ENCODE measurements at regions not wholly inside any gene's neighbourhood (a gene's known extent, or its start where the extent isn't known, plus 50 kb on each side); places are given as distances from the start of the nearest gene placed in this dataset.
"Not testable (repeated sequence)": the region's sequence is repeated elsewhere in the genome, so short reads cannot be mapped to it uniquely, and the experiment has no call there.

- DNase-seq (ENCODE audit: low read depth in 2 of 2): no peak
These were observed 459.5 kb upstream of the FAR2 start for GRCh38 chr12:28689398-28690175.

GRCh38 chr12:28693565-28694219, 455.4 kb upstream of the FAR2 start:
- no peak for DNase-seq (ENCODE audit: low read depth in 2 of 2)

DNA sequence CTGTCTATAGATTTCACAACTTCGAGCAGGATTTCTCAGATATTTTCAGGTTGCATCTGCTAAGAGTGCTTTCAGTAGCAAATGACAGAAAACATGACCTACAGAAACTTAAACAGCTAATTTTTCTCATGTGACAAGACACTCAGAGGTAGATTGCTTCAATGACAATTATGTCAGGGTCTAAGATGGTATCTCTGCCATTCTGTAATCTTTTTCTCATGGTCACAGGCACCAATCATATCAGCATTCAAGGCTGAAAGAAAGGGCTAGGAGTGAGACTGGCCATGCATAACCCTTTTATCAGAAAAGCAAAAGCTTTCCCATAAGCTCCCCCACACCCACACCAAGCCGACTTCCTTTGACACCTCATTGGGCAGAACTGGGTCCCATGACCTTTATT, 450.5 kb upstream of the FAR2 start:
- no peak for DNase-seq (ENCODE audit: low read depth in 2 of 2)

DNA sequence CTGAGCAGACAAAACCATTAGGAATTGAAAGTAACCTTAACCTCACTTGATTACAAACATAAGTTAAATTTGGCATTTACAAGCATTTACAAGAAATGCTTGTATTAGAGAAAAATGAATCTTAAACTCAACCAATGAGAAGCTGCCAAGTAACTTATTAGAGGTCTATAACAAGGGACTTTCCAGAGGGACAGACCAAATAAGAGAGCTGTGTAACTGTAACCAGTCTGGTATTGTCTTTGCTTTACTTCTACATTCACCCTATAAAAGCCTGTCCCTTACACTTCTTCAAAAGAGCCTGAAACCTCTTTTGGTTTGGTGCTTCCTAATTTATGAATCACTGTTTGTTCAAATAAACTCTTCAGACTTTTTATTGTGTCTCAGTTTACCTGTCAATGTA, 450.0 kb upstream of the FAR2 start:
- DNase-seq (ENCODE audit: low read depth in 2 of 2): no peak

GRCh38 chr12:28700161-28700560, 448.9 kb upstream of the FAR2 start:
- no peak for DNase-seq (ENCODE audit: low read depth in 2 of 2)

GRCh38 chr12:28704477-28705169, 444.5 kb upstream of the FAR2 start:
- DNase-seq (ENCODE audit: low read depth in 2 of 2): no peak

GRCh38 chr12:28708918-28709371, 440.1 kb upstream of the FAR2 start:
- DNase-seq (ENCODE audit: low read depth in 2 of 2): no peak

DNA sequence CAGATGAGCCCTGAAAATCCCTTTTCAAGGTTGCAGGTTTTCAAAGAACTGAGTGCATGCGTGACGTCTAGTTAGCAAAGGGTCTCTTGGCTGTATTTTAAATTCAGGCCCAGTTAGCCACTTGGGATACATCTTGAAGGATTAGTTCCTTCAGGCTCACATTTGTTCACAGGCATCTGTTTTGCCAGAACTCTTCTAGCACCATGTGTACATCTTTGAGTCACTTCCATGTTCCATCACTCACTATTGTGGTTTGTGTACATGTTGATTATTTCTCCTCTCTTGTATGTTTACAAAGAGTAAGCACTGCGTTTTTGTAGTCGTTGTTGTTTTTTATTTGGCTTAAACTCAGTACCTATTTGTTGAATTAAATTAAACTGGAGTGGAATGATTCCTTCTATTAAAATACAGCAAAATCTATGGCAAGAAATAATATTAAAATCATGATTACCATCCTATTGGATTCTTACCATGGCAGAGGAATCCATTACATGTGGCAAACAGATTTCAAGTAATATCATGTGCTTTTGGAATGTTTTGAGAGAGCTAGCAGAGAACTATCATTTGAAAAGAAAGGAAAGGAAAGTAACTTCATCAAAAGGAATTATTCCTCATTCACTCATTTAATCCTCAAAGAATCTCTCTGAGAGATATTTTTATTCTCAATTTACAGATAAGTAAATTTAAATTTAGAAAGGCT, 438.9 kb upstream of the FAR2 start:
- no peak for DNase-seq (ENCODE audit: low read depth in 2 of 2)

- no peak for DNase-seq (ENCODE audit: low read depth in 2 of 2)
These were observed 438.2 kb upstream of the FAR2 start for GRCh38 chr12:28710882-28711281.

GRCh38 chr12:28711421-28711820, 437.7 kb upstream of the FAR2 start:
- no peak for DNase-seq (ENCODE audit: low read depth in 2 of 2)

DNA sequence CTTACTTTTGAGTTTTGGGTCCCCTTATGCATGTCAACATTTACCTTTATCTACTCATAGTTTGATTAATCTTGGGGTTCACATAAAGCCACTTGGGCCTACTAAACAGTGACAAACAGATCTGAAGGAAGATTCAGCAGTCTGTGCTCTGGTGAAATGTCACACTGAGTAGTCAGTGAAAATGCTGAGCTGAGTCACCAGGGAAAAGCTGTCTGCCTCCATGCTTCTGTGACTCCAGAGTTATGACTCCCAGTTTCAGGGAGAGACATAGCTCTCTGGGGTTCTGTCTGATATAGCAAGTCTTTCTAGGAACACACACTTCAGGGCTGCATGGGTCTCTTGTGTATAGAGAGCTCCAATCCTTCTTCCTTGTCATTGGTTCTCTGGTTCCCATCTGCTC, 406.3 kb upstream of the FAR2 start:
- no peak for DNase-seq (ENCODE audit: low read depth in 2 of 2)

GRCh38 chr12:28746734-28747325, 402.2 kb upstream of the FAR2 start:
- no peak for DNase-seq (ENCODE audit: low read depth in 2 of 2)

GRCh38 chr12:28750946-28751685, 398.0 kb upstream of the FAR2 start:
- no peak for DNase-seq (ENCODE audit: low read depth in 2 of 2)

GRCh38 chr12:28755027-28755426, 394.1 kb upstream of the FAR2 start:
- DNase-seq (ENCODE audit: low read depth in 2 of 2): no peak

GRCh38 chr12:28759333-28759732, 389.7 kb upstream of the FAR2 start:
- DNase-seq (ENCODE audit: low read depth in 2 of 2): no peak

DNA sequence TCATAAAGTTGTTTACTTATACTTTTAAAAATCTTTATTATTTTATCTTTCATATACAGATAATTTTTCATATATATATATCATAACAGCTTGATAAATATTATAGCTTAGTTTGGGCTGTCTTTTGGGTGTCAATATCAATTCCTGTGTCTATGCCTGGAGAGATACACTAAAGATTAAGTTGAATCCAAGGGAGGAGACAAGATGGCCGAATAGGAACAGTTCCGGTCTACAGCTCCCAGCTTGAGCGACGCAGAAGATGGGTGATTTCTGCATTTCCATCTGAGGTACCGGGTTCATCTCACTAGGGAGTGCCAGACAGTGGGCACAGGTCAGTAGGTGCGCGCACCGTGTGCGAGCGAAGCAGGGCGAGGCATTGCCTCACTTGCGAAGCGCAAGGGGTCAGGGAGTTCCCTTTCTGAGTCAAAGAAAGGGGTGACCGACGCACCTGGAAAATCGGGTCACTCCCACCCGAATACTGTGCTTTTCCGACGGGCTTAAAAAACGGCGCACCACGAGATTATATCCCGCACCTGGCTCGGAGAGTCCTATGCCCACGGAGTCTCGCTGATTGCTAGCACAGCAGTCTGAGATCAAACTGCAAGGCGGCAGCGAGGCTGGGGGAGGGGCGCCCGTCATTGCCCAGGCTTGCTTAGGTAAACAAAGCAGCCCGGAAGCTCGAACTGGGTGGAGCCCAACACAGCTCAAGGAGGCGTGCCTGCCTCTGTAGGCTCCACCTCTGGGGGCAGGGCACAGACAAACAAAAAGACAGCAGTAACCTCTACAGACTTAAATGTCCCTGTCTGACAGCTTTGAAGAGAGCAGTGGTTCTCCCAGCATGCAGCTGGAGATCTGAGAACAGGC, 388.8 kb upstream of the FAR2 start:
- not testable (repeated sequence) for DNase-seq (ENCODE audit: low read depth in 2 of 2)

- not testable (repeated sequence) for DNase-seq (ENCODE audit: low read depth in 2 of 2)
These were observed 387.2 kb upstream of the FAR2 start for GRCh38 chr12:28761897-28762296.

DNA sequence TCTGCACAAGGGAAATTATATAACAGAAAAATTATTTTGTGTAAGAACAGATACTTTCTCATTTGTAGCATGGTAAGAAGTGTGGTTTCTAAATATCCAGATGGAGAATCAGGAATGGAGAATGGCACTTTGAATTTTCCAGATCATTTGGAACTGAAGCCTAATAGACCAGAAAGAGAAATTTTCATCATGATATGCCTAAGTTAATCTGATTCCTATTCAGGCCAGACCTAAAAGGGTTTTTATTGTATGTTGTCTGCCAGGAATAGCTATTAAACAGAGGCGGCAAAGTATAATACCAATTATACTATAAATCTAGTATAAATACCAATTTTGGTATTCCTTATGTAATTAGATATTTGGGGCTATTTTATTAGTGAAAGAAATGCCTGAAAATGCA, 382.7 kb upstream of the FAR2 start:
- DNase-seq (ENCODE audit: low read depth in 2 of 2): no peak

GRCh38 chr12:28767836-28768348, 381.2 kb upstream of the FAR2 start:
- DNase-seq (ENCODE audit: low read depth in 2 of 2): no peak

DNA sequence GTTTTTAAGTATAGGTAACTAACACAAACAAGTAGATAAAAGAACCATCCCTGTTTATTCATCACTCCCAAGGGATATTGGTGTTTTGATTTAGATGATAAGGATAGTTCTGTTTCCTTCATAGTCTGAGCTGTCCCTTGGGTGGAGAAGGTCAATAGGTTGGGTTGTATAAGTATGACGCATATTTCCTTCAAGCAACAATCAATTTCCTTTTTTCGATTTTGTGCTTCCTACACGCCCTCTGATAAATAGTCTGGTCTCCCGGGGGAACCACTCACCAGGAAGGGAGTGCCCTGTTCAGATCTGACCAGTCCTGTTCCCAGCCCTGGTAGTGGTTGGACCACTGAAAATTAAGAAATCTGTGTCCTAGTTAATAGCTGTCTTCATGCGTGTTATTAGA, 378.8 kb upstream of the FAR2 start:
- no peak for DNase-seq (ENCODE audit: low read depth in 2 of 2)
